Keratinocyte (primary cell): ENCODE measurements at regions not wholly inside any gene's neighbourhood (a gene's known extent, or its start where the extent isn't known, plus 50 kb on each side); places are given as distances from the start of the nearest gene placed in this dataset.

ENCODE experiments used
- DNase-seq: peaks from one replicate; pipeline ENCODE4 v3.0.0-alpha.2; 2011; ENCODE audit warnings: low read depth, missing footprints, low spot score
- FAIRE-seq: peaks from 2 replicates; lab custom pipeline; 2011; peaks lifted over from hg19 to GRCh38; lab: Jason Lieb, UNC
- H2AFZ ChIP-seq: 2 replicates; pipeline ENCODE4 v1.6.0; 2012; ENCODE audit warnings: low read length, control low read depth, inconsistent platforms; ENCODE audit not compliant: control insufficient read depth
- H3K27ac ChIP-seq: 2 replicates; pipeline ENCODE4 v1.5.1; 2011; ENCODE audit warnings: low read length; ENCODE audit not compliant: control insufficient read depth, insufficient read depth
- H3K27me3 ChIP-seq: 3 replicates; pipeline ENCODE4 v1.6.0; 2011; ENCODE audit warnings: low read length; ENCODE audit not compliant: control insufficient read depth, insufficient read depth; ENCODE audit errors: extremely low read depth
- H3K36me3 ChIP-seq, 2 experiments: 2 replicates in 1 of 2; 3 replicates in 1 of 2; pipeline ENCODE4 v1.5.1; 2011; ENCODE audit warnings: low read length in 2 of 2, mild to moderate bottlenecking in 1 of 2; ENCODE audit not compliant: control insufficient read depth in 2 of 2, insufficient read depth in 2 of 2; ENCODE audit errors: extremely low read depth in 1 of 2
- H3K4me1 ChIP-seq: 3 replicates; pipeline ENCODE4 v1.5.1; 2011; ENCODE audit warnings: low read length; ENCODE audit not compliant: control insufficient read depth, insufficient read depth; ENCODE audit errors: extremely low read depth
- H3K4me2 ChIP-seq: 3 replicates; pipeline ENCODE4 v1.6.0; 2011; ENCODE audit warnings: low read depth, low read length; ENCODE audit not compliant: control insufficient read depth, insufficient read depth; ENCODE audit errors: extremely low read depth
- H3K4me3 ChIP-seq, 3 experiments: fragments of 200-600 bp in 1 of 3; sonication (generic) in 1 of 3; 2 replicates in 2 of 3; 3 replicates in 1 of 3; pipeline ENCODE4 v1.5.1; 2011 to 2016; ENCODE audit warnings: low read length in 3 of 3, mild to moderate bottlenecking in 3 of 3, control low read depth in 2 of 3, inconsistent platforms in 1 of 3, low read depth in 1 of 3, mixed read lengths in 1 of 3, mixed run types in 1 of 3, moderate library complexity in 1 of 3; ENCODE audit not compliant: control insufficient read depth in 2 of 3, insufficient read depth in 2 of 3; ENCODE audit errors: extremely low read depth in 1 of 3
- H3K79me2 ChIP-seq: 2 replicates; pipeline ENCODE4 v1.6.0; 2012; ENCODE audit warnings: low read length; ENCODE audit not compliant: control insufficient read depth, insufficient read depth
- H3K9ac ChIP-seq: 3 replicates; pipeline ENCODE4 v1.6.0; 2011; ENCODE audit warnings: low read length; ENCODE audit not compliant: control insufficient read depth, insufficient read depth; ENCODE audit errors: extremely low read depth
- H3K9me1 ChIP-seq: 3 replicates; pipeline ENCODE4 v1.6.0; 2011; ENCODE audit warnings: low read length; ENCODE audit not compliant: control insufficient read depth, insufficient read depth; ENCODE audit errors: extremely low read depth
- H3K9me3 ChIP-seq: 2 replicates; pipeline ENCODE4 v1.5.1; 2012; ENCODE audit warnings: low read depth, low read length; ENCODE audit not compliant: control insufficient read depth
- H4K20me1 ChIP-seq: 3 replicates; pipeline ENCODE4 v1.6.0; 2011; ENCODE audit warnings: low read length; ENCODE audit not compliant: control insufficient read depth, insufficient read depth; ENCODE audit errors: extremely low read depth
- EZH2 ChIP-seq: IDR thresholded peaks from one replicate; pipeline ENCODE4 v1.6.1; 2012; ENCODE audit warnings: inconsistent platforms, mild to moderate bottlenecking, low read length, moderate library complexity
- dilution Hi-C: fragments of 300-500 bp; cut with MboI; formaldehyde crosslinking; loops from one replicate; pipeline ENCODE4 v1.7.0; 2020; ENCODE audit warnings: low sequenced_read_pairs; ENCODE audit not compliant: extremely low pct_ligation_motif_present
- TF ChIP-seq, protein P1 (sequence below), 3 experiments: IDR thresholded peaks in 1 of 3; conservative IDR thresholded peaks in 1 of 3; optimal IDR thresholded peaks in 1 of 3; 2 replicates in 2 of 3; 3 replicates in 1 of 3; pipeline versions ENCODE3 to v1.5.1; 2011; ENCODE audit warnings: low read length in 3 of 3, mild to moderate bottlenecking in 3 of 3, moderate library complexity in 2 of 3, control low read depth in 1 of 3, inconsistent platforms in 1 of 3; ENCODE audit not compliant: insufficient read depth in 2 of 3; ENCODE audit errors: extremely low read depth in 1 of 3

DNA sequence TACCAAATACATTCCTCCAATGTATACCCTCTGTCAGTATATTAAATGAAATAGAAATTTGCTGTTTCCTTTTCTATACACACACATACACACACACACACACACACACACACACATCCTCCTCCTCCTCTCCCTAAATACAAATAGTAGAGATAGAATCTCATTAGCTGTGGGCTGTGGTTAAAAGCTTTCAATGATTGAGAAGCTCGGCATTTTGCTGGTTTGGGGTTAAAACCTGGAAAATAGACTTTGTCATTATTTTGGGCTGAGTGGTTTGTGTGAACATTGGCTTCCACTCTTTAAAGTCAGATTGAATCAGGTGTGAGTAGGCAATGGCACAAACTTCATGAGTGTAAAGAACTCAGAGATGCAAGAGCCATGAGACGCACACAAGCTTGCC, 596.0 kb downstream of the XPNPEP1 start:
- FAIRE-seq (no peak), DNase-seq (no peak)
- dilution Hi-C loops: no loop called here

DNA sequence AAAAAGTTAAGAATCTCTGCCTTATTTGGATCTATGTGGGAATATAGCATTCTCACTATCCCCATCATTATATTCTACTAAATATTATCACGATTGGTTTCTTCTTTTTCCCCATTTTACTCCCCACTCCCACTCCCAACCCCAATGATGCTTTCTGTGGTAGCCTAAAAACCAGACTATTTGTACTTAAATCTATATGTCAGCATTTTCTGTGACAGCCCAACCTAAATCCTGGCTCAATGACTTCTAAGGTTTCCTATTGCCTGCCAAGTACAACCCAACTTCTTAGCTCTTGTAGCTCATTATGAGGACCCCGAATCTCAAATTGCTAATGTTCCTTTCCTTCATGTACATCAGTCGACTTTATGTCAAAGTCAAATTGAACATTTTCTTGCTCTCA, 598.6 kb downstream of the XPNPEP1 start:
- H3K27me3 ChIP-seq: no peaks in the 10 kb centered on the region
- H3K79me2 ChIP-seq: no peaks in the 10 kb centered on the region
- no peaks in the 10 kb centered on the region for H4K20me1 ChIP-seq
- no peak overlapping the region for H2AFZ ChIP-seq
- DNase-seq (no peak), FAIRE-seq (no peak)
- no peak overlapping the region for H3K4me2 ChIP-seq
- H3K4me3 ChIP-seq: no peak overlapping the region
- H3K9me3 ChIP-seq: no peaks in the 10 kb centered on the region
- no peaks in the 10 kb centered on the region for H3K36me3 ChIP-seq
- H3K4me1 ChIP-seq: no peaks in the 10 kb centered on the region
- no peak overlapping the region for H3K9ac ChIP-seq
- dilution Hi-C loops: no loop called here
- no peak overlapping the region for H3K27ac ChIP-seq
- TF ChIP-seq, protein P1, sequence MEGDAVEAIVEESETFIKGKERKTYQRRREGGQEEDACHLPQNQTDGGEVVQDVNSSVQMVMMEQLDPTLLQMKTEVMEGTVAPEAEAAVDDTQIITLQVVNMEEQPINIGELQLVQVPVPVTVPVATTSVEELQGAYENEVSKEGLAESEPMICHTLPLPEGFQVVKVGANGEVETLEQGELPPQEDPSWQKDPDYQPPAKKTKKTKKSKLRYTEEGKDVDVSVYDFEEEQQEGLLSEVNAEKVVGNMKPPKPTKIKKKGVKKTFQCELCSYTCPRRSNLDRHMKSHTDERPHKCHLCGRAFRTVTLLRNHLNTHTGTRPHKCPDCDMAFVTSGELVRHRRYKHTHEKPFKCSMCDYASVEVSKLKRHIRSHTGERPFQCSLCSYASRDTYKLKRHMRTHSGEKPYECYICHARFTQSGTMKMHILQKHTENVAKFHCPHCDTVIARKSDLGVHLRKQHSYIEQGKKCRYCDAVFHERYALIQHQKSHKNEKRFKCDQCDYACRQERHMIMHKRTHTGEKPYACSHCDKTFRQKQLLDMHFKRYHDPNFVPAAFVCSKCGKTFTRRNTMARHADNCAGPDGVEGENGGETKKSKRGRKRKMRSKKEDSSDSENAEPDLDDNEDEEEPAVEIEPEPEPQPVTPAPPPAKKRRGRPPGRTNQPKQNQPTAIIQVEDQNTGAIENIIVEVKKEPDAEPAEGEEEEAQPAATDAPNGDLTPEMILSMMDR (optimal IDR thresholded peaks at IDR 0.05 in 1 of 3, IDR thresholded peaks at IDR 0.05 in 1 of 3, conservative IDR thresholded peaks at IDR 0.05 in 1 of 3; ENCODE audit: extremely low read depth in 1 of 3, insufficient read depth in 2 of 3, low read length in 3 of 3): no peak
- no peak for TF ChIP-seq EZH2
- H3K9me1 ChIP-seq: no peaks in the 10 kb centered on the region

More for the DNA sequence above, 596.0 kb downstream of the XPNPEP1 start:
- H3K4me3 ChIP-seq: no peak overlapping the region
- no peaks in the 10 kb centered on the region for H3K27me3 ChIP-seq
- H2AFZ ChIP-seq: no peak overlapping the region
- no peaks in the 10 kb centered on the region for H3K4me1 ChIP-seq
- H3K9ac ChIP-seq: no peak overlapping the region
- H3K9me3 ChIP-seq: no peaks in the 10 kb centered on the region
- H3K27ac ChIP-seq: no peak overlapping the region
- no peak overlapping the region for H3K4me2 ChIP-seq
- no peaks in the 10 kb centered on the region for H3K36me3 ChIP-seq
- TF ChIP-seq EZH2: no peak
- TF ChIP-seq, protein P1 (optimal IDR thresholded peaks at IDR 0.05 in 1 of 3, IDR thresholded peaks at IDR 0.05 in 1 of 3, conservative IDR thresholded peaks at IDR 0.05 in 1 of 3; ENCODE audit: extremely low read depth in 1 of 3, insufficient read depth in 2 of 3, low read length in 3 of 3): no peak
- no peaks in the 10 kb centered on the region for H4K20me1 ChIP-seq
- H3K79me2 ChIP-seq: no peaks in the 10 kb centered on the region
- H3K9me1 ChIP-seq: no peaks in the 10 kb centered on the region
